GM12878 (cell line): ENCODE measurements at regions not wholly inside any gene's neighbourhood (a gene's known extent, or its start where the extent isn't known, plus 50 kb on each side); places are given as distances from the start of the nearest gene placed in this dataset.

Source experiments
- ATAC-seq: fragments of 200-7000 bp; cut with Tn5 transposase; 3 replicates; pipeline ENCODE4 v1.9.1; 2020; ENCODE audit warnings: mild to moderate bottlenecking, moderate library complexity
- BruUV-seq: library from RNA; stranded (reverse); fragments of 400-500 nt; replicated peaks from 2 replicates; lab custom pipeline; 2021; lab: Mats Ljungman, UMichigan
- CTCF ChIA-PET: fragments of 300-600 bp; sonication (Branson Sonifier 250); formaldehyde crosslinking; extraction: SDS; loops from one replicate; lab custom pipeline; 2021; ENCODE audit warnings: inconsistent platforms; lab: Yijun Ruan, JAX
- POLR2A ChIA-PET: fragments of 350-600 bp; formaldehyde crosslinking; extraction: SDS; loops from one replicate; lab custom pipeline; 2021; ENCODE audit warnings: inconsistent platforms; lab: Charles Lee
- RAD21 ChIA-PET: fragments of 300-600 bp; sonication (Branson Sonifier 250); formaldehyde crosslinking; loops from one replicate; lab custom pipeline; 2023; ENCODE audit warnings: antibody characterized with exemption; ENCODE audit not compliant: unreplicated experiment; lab: Charles Lee
- SMC1A ChIA-PET: fragments of 300-600 bp; sonication (Branson Sonifier 250); formaldehyde crosslinking; loops from one replicate; lab custom pipeline; 2023; ENCODE audit not compliant: unreplicated experiment, uncharacterized antibody; lab: Charles Lee
- DNase-seq: peaks from one replicate; pipeline ENCODE4 v3.0.0-alpha.2; 2011; ENCODE audit warnings: low read depth, low spot score
- FAIRE-seq: peaks from 3 replicates; lab custom pipeline; 2011; peaks lifted over from hg19 to GRCh38; lab: Jason Lieb, UNC
- H2AFZ ChIP-seq: 2 replicates; pipeline ENCODE4 v1.6.0; 2011; ENCODE audit warnings: low read depth, low read length, control low read depth; ENCODE audit not compliant: control insufficient read depth
- H3K27ac ChIP-seq: 2 replicates; pipeline ENCODE4 v1.5.1; 2011; ENCODE audit warnings: control low read depth; ENCODE audit not compliant: control insufficient read depth, insufficient read depth
- H3K27me3 ChIP-seq, 2 experiments: replicated peaks in 1 of 2; 2 replicates each; pipeline versions ENCODE4 v1.6.0 to v1.6.1; 2011; ENCODE audit warnings: low read length in 1 of 2; ENCODE audit not compliant: control insufficient read depth in 2 of 2, insufficient read depth in 2 of 2
- H3K36me3 ChIP-seq, 2 experiments: 2 replicates each; pipeline ENCODE4 v1.5.1; 2011; ENCODE audit warnings: low read length in 1 of 2; ENCODE audit not compliant: control insufficient read depth in 2 of 2, insufficient read depth in 2 of 2
- H3K4me1 ChIP-seq: 2 replicates; pipeline ENCODE4 v1.6.1; 2011; ENCODE audit warnings: mild to moderate bottlenecking, low read length, moderate library complexity, mixed read lengths; ENCODE audit not compliant: control insufficient read depth, insufficient read depth
- H3K4me2 ChIP-seq: 2 replicates; pipeline ENCODE4 v1.6.0; 2011; ENCODE audit warnings: control low read depth; ENCODE audit not compliant: control insufficient read depth, insufficient read depth
- H3K4me3 ChIP-seq: fragments of 200-600 bp; sonication (generic); 2 replicates; pipeline ENCODE4 v1.5.1; 2016
- H3K79me2 ChIP-seq: 2 replicates; pipeline ENCODE4 v1.6.0; 2011; ENCODE audit warnings: low read length; ENCODE audit not compliant: control insufficient read depth, insufficient read depth
- H3K9ac ChIP-seq: 2 replicates; pipeline ENCODE4 v1.8.0; 2011; ENCODE audit warnings: low read length, control low read depth, mixed read lengths; ENCODE audit not compliant: control insufficient read depth, insufficient read depth
- H3K9me3 ChIP-seq: replicated peaks from 3 replicates; pipeline ENCODE4 v1.5.1; 2011; ENCODE audit warnings: mild to moderate bottlenecking, low read length; ENCODE audit not compliant: control insufficient read depth, insufficient read depth
- H4K20me1 ChIP-seq: 2 replicates; pipeline ENCODE4 v1.6.0; 2011; ENCODE audit not compliant: control insufficient read depth, insufficient read depth
- FOXK2 ChIP-seq: fragments of 450-650 bp; IDR thresholded peaks from 2 replicates; pipeline ENCODE4 v1.6.1; 2017; ENCODE audit warnings: mild to moderate bottlenecking, moderate library complexity
- KLF5 ChIP-seq: fragments of 450-650 bp; IDR thresholded peaks from 2 replicates; pipeline ENCODE4 v1.6.1; 2014; ENCODE audit warnings: mild to moderate bottlenecking; ENCODE audit not compliant: partially characterized antibody
- MTA3 ChIP-seq: IDR thresholded peaks from 2 replicates; pipeline ENCODE4 v1.6.1; 2012; ENCODE audit warnings: low read length, inconsistent platforms, borderline replicate concordance
- POLR2A ChIP-seq: IDR thresholded peaks from 2 replicates; pipeline ENCODE4 v1.6.1; 2011; ENCODE audit warnings: low read depth, mild to moderate bottlenecking, low read length
- ZBTB33 ChIP-seq: fragments of 450-650 bp; IDR thresholded peaks from 2 replicates; pipeline ENCODE4 v1.6.1; 2017; ENCODE audit warnings: mild to moderate bottlenecking
- ZBTB4 ChIP-seq: fragments of 450-650 bp; formaldehyde crosslinking; IDR thresholded peaks from 2 replicates; pipeline ENCODE4 v1.4.0; 2022; ENCODE audit warnings: mild to moderate bottlenecking, moderate library complexity
- WGBS: methylation state at CpG from one replicate; pipeline ENCODE4 v1.1.6; 2016; ENCODE audit warnings: low lambda C conversion rate; ENCODE audit not compliant: insufficient replicate concordance, insufficient coverage; ENCODE audit errors: missing lambda C conversion rate; 5-methylcytosine and 5-hydroxymethylcytosine counted together
- in situ Hi-C: fragments of 300-500 bp; cut with MboI; formaldehyde crosslinking; loops from 9 replicates; pipeline ENCODE4 v1.14.3; 2018; ENCODE audit warnings: mixed read lengths
- intact Hi-C: fragments of 100-400 bp; cut with micrococcal nuclease; formaldehyde crosslinking; loops from one replicate; pipeline ENCODE4 v1.14.2; 2022; ENCODE audit not compliant: unreplicated experiment

- FAIRE-seq (no peak), DNase-seq (no peak), ATAC-seq (no peak)
- ChIA-PET RAD21 (interaction anchor here (1.6 to 5.7 kb wide), 2 partner anchors 137 to 351 kb away, joined by 3 to 73 read pairs; no protein-coding TSS in a partner anchor), SMC1A (interaction anchor here (5.5 kb wide), 1 partner anchor 137 kb away, joined by 94 read pairs; no protein-coding TSS in a partner anchor), CTCF (interaction anchor here (4.8 kb wide), 1 partner anchor 136 kb away, joined by 27 read pairs; no protein-coding TSS in a partner anchor), POLR2A (no interaction called here)
- peaks cover 43% of the 10 kb centered on the region for H3K4me1 ChIP-seq
- no peaks in the 10 kb centered on the region for H3K27me3 ChIP-seq
- H3K79me2 ChIP-seq, result no peaks in the 10 kb centered on the region
- TF ChIP-seq FOXK2 (no peak), MTA3 (no peak), ZBTB4 (CRISPR knock-in tag) (no peak), ZBTB33 (no peak), POLR2A (no peak), KLF5 (no peak)
- H2AFZ ChIP-seq, result no peak overlapping the region
- H3K4me3 ChIP-seq, result no peak overlapping the region
- BruUV-seq, result no TSS peak
- 96% methylated on average over 5 of the region's 5 CpGs for WGBS
- no peak overlapping the region for H3K27ac ChIP-seq
- no peak overlapping the region for H3K4me2 ChIP-seq
- H3K9me3 ChIP-seq, result no peaks in the 10 kb centered on the region
- no peak overlapping the region for H3K9ac ChIP-seq
- in situ Hi-C loops, result loop anchor here (5.0 to 25.0 kb wide), 4 partner anchors 134 to 546 kb away; partner anchors contain the start of genes FAM114A1 and TLR6
- no peaks in the 10 kb centered on the region for H3K36me3 ChIP-seq
- intact Hi-C loops, result loop anchor here (5.0 to 10.0 kb wide), 2 partner anchors 206 to 421 kb away; partner anchors contain the start of gene TBC1D1
- no peaks in the 10 kb centered on the region for H4K20me1 ChIP-seq
Measured at GRCh38 chr4:38316045-38316444, 348.0 kb upstream of the KLF3 start.
